H9 (cell line): ENCODE measurements at regions not wholly inside any gene's neighbourhood (a gene's known extent, or its start where the extent isn't known, plus 50 kb on each side); places are given as distances from the start of the nearest gene placed in this dataset.
A peak's percentile ranks its signal among the peaks of the same experiment; 100 is the strongest.

Experiments
- DNase-seq: peaks from one replicate; pipeline ENCODE4 v3.0.0-alpha.2; 2017
- H2AFZ ChIP-seq: one replicate; pipeline ENCODE4 v1.6.1; 2013; ENCODE audit warnings: mild to moderate bottlenecking, low read length, control low read depth, moderate library complexity
- H2AK5ac ChIP-seq: 2 replicates; pipeline ENCODE4 v1.6.1; 2013; ENCODE audit warnings: low read length, control low read depth, mixed read lengths; ENCODE audit not compliant: insufficient read length
- H2BK120ac ChIP-seq: one replicate; pipeline ENCODE4 v1.6.1; 2013; ENCODE audit warnings: low read depth, mild to moderate bottlenecking, low read length, control low read depth, inconsistent platforms; ENCODE audit not compliant: poor library complexity, severe bottlenecking
- H2BK12ac ChIP-seq: 2 replicates; pipeline ENCODE4 v1.6.1; 2013; ENCODE audit warnings: low read length, control low read depth, mixed read lengths, low read depth; ENCODE audit not compliant: insufficient read length
- H2BK15ac ChIP-seq: 2 replicates; pipeline ENCODE4 v1.6.1; 2013; ENCODE audit warnings: low read depth, low read length, control low read depth
- H2BK20ac ChIP-seq: one replicate; pipeline ENCODE4 v1.6.1; 2013; ENCODE audit warnings: low read depth, mild to moderate bottlenecking, low read length, control low read depth, inconsistent platforms; ENCODE audit not compliant: poor library complexity, severe bottlenecking
- H2BK5ac ChIP-seq: 2 replicates; pipeline ENCODE4 v1.6.1; 2013; ENCODE audit warnings: low read length, control low read depth, mixed read lengths; ENCODE audit not compliant: insufficient read length
- H3K14ac ChIP-seq: 2 replicates; pipeline ENCODE4 v1.6.1; 2013; ENCODE audit warnings: low read length, control low read depth; ENCODE audit not compliant: insufficient read depth
- H3K18ac ChIP-seq: 2 replicates; pipeline ENCODE4 v1.6.1; 2013; ENCODE audit warnings: low read depth, mild to moderate bottlenecking, mixed read lengths, low read length, control low read depth; ENCODE audit not compliant: insufficient read length
- H3K23ac ChIP-seq: 2 replicates; pipeline ENCODE4 v1.6.1; 2013; ENCODE audit warnings: low read length, control low read depth, mixed read lengths, low read depth; ENCODE audit not compliant: insufficient read length
- H3K23me2 ChIP-seq: 2 replicates; pipeline ENCODE4 v1.6.1; 2013; ENCODE audit warnings: low read depth, mild to moderate bottlenecking, mixed read lengths, low read length, control low read depth; ENCODE audit not compliant: insufficient read length, poor library complexity, severe bottlenecking
- H3K27ac ChIP-seq: 2 replicates; pipeline ENCODE4 v1.5.1; 2013; ENCODE audit warnings: low read length, control low read depth, mixed read lengths, low read depth; ENCODE audit not compliant: insufficient read length
- H3K27me3 ChIP-seq: 2 replicates; pipeline ENCODE4 v1.6.1; 2013; ENCODE audit warnings: low read length, control low read depth, inconsistent platforms; ENCODE audit not compliant: insufficient read depth
- H3K4ac ChIP-seq: 2 replicates; pipeline ENCODE4 v1.6.1; 2013; ENCODE audit warnings: low read depth, mild to moderate bottlenecking, control low read depth, inconsistent platforms, low read length, moderate library complexity
- H3K4me1 ChIP-seq: 2 replicates; pipeline ENCODE4 v1.6.1; 2013; ENCODE audit warnings: low read length, control low read depth, inconsistent platforms; ENCODE audit not compliant: insufficient read depth
- H3K4me2 ChIP-seq: 2 replicates; pipeline ENCODE4 v1.6.1; 2013; ENCODE audit warnings: low read length, control low read depth, mixed read lengths; ENCODE audit not compliant: insufficient read length, insufficient read depth
- H3K56ac ChIP-seq: 2 replicates; pipeline ENCODE4 v1.6.1; 2013; ENCODE audit warnings: low read depth, mild to moderate bottlenecking, mixed read lengths, low read length, control low read depth; ENCODE audit not compliant: insufficient read length
- H3K79me1 ChIP-seq: 2 replicates; pipeline ENCODE4 v1.6.1; 2013; ENCODE audit warnings: low read depth, mild to moderate bottlenecking, moderate library complexity, low read length, control low read depth, inconsistent platforms; ENCODE audit not compliant: insufficient read depth, poor library complexity, severe bottlenecking
- H3K79me2 ChIP-seq: 2 replicates; pipeline ENCODE4 v1.6.1; 2013; ENCODE audit warnings: low read length, control low read depth, inconsistent platforms; ENCODE audit not compliant: insufficient read depth
- H3K9ac ChIP-seq: 2 replicates; pipeline ENCODE4 v1.6.1; 2013; ENCODE audit warnings: low read length, control low read depth, mixed read lengths; ENCODE audit not compliant: insufficient read length; ENCODE audit errors: extremely low read depth
- H3K9me3 ChIP-seq: one replicate; pipeline ENCODE4 v1.6.1; 2013; ENCODE audit warnings: low read depth, low read length, inconsistent platforms; ENCODE audit not compliant: control insufficient read depth
- H3T11ph ChIP-seq: one replicate; pipeline ENCODE4 v1.6.1; 2013; ENCODE audit warnings: mild to moderate bottlenecking, low read length, control low read depth, inconsistent platforms
- H4K20me1 ChIP-seq: one replicate; pipeline ENCODE4 v1.6.1; 2013; ENCODE audit not compliant: control insufficient read depth, insufficient read length, insufficient read depth
- H4K5ac ChIP-seq: 2 replicates; pipeline ENCODE4 v1.6.1; 2013; ENCODE audit warnings: low read depth, mild to moderate bottlenecking, mixed read lengths, low read length, control low read depth; ENCODE audit not compliant: insufficient read length
- H4K8ac ChIP-seq: replicated peaks from 2 replicates; pipeline ENCODE4 v1.6.1; 2013; ENCODE audit warnings: low read length, control low read depth, mixed read lengths, low read depth; ENCODE audit not compliant: insufficient read length
- H4K91ac ChIP-seq: 2 replicates; pipeline ENCODE4 v1.6.1; 2013; ENCODE audit warnings: low read depth, mild to moderate bottlenecking, moderate library complexity, mixed read lengths, low read length, control low read depth; ENCODE audit not compliant: insufficient read length
- H3K27ac Mint-ChIP-seq, 3 experiments: 2 replicates in 2 of 3; 3 replicates in 1 of 3; pipeline ENCODE4 v1.8.0; 2020 to 2021; ENCODE audit warnings: mixed read lengths in 3 of 3, mild to moderate bottlenecking in 1 of 3, moderate library complexity in 1 of 3
- H3K27me3 Mint-ChIP-seq: 2 replicates; pipeline ENCODE4 v1.8.0; 2021; ENCODE audit warnings: low read depth, mild to moderate bottlenecking, moderate library complexity, mixed read lengths
- H3K36me3 Mint-ChIP-seq, 3 experiments: 2 replicates in 2 of 3; 3 replicates in 1 of 3; pipeline ENCODE4 v1.8.0; 2020 to 2021; ENCODE audit warnings: low read depth in 3 of 3, mixed read lengths in 3 of 3; ENCODE audit not compliant: insufficient read depth in 1 of 3
- H3K4me1 Mint-ChIP-seq, 2 experiments: 2 replicates each; pipeline ENCODE4 v1.8.0; 2020; ENCODE audit warnings: mixed read lengths in 2 of 2
- H3K4me3 Mint-ChIP-seq, 2 experiments: 2 replicates in 1 of 2; 3 replicates in 1 of 2; pipeline ENCODE4 v1.8.0; 2020 to 2021; ENCODE audit warnings: mild to moderate bottlenecking in 2 of 2, mixed read lengths in 2 of 2, moderate library complexity in 1 of 2
- H3K9me3 Mint-ChIP-seq, 2 experiments: 2 replicates in 1 of 2; 3 replicates in 1 of 2; pipeline ENCODE4 v1.8.0; 2020; ENCODE audit warnings: mild to moderate bottlenecking in 2 of 2, mixed read lengths in 2 of 2, moderate library complexity in 1 of 2
- WGBS: extraction: QIAGEN DNeasy Blood & Tissue Kit; methylation state at CpG from one replicate; pipeline ENCODE4 v1.1.7; 2013; ENCODE audit warnings: missing lambda C conversion rate, low lambda C conversion rate, mixed read lengths; ENCODE audit not compliant: insufficient read length; ENCODE audit errors: extremely low coverage; 5-methylcytosine and 5-hydroxymethylcytosine counted together
- TF ChIP-seq, protein P1 (sequence below): fragments of 200-600 bp; sonication (generic); conservative IDR thresholded peaks from 3 replicates; pipeline ENCODE4 v1.8.0; 2021; ENCODE audit warnings: antibody characterized with exemption, mild to moderate bottlenecking

DNA sequence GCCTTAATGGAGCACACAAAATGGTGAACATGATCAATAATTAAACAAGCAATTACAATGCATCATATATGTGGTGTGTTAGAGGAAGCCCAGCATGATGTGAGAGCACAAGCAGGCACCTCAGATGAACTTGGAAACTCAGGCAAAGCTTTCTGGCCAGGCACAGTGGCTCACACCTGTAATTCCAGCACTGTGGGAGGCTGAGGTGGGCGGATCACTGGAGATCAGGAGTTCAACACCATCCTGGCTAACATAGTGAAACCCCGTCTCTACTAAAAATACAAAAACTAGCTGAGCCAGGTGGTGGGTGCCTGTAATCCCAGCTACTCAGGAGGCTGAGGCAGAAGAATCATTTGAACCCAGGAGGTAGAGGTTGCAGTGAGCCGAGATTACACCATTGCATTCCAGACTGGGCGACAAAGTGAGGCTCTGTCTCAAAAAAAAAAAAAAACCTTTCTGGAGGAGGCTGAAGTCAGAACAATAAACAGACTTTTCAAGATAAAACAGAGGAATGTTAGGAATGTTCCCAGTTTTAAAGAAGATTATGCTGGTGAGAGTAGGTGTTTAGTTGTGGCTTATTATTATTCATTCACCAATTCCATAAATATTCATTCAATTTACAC lies 159.4 kb downstream of the CEMIP2 start:
- Mint-ChIP-seq H3K36me3 (peaks cover 5 to 21% (median 12%) of the 10 kb centered on the region in 3 experiments; a peak in 6 of 7 replicates), H3K27ac (peak overlapping the region; percentile 70 to 97 (median 95)), H3K4me1 (peaks cover 18 to 22% of the 10 kb centered on the region in 2 experiments), H3K27me3 (no peaks in the 10 kb centered on the region), H3K9me3 (peaks cover 18 to 20% of the 10 kb centered on the region in 2 experiments), H3K4me3 (peak overlapping the region in 1 of 2 experiments; percentile 26; a peak in 3 of 5 replicates)
- peak overlapping the region; percentile 30 for H3K27ac ChIP-seq
- H3K23ac ChIP-seq: no peak overlapping the region
- no peaks in the 10 kb centered on the region for H4K20me1 ChIP-seq
- H2AK5ac ChIP-seq: no peak overlapping the region
- TF ChIP-seq, protein P1, sequence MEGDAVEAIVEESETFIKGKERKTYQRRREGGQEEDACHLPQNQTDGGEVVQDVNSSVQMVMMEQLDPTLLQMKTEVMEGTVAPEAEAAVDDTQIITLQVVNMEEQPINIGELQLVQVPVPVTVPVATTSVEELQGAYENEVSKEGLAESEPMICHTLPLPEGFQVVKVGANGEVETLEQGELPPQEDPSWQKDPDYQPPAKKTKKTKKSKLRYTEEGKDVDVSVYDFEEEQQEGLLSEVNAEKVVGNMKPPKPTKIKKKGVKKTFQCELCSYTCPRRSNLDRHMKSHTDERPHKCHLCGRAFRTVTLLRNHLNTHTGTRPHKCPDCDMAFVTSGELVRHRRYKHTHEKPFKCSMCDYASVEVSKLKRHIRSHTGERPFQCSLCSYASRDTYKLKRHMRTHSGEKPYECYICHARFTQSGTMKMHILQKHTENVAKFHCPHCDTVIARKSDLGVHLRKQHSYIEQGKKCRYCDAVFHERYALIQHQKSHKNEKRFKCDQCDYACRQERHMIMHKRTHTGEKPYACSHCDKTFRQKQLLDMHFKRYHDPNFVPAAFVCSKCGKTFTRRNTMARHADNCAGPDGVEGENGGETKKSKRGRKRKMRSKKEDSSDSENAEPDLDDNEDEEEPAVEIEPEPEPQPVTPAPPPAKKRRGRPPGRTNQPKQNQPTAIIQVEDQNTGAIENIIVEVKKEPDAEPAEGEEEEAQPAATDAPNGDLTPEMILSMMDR: no peak
- no peak overlapping the region for H3K14ac ChIP-seq
- no peak overlapping the region for H3K9ac ChIP-seq
- H4K91ac ChIP-seq: no peak overlapping the region
- H2BK12ac ChIP-seq: no peak overlapping the region
- peaks cover 5% of the 10 kb centered on the region; the same call in 1 of the 2 replicates for H3K4me1 ChIP-seq
- no peak overlapping the region for H2AFZ ChIP-seq
- no CpG with 5 or more reads among the region's 4 CpGs for WGBS
- no peak overlapping the region for H2BK120ac ChIP-seq
- H3K18ac ChIP-seq: no peak overlapping the region
- H3K79me2 ChIP-seq: no peaks in the 10 kb centered on the region
- H3K9me3 ChIP-seq: no peaks in the 10 kb centered on the region
- no peak overlapping the region for H3K56ac ChIP-seq
- H3K4me2 ChIP-seq: no peak overlapping the region
- no peak overlapping the region for H4K8ac ChIP-seq
- no peak overlapping the region for H3K4ac ChIP-seq
- no peak overlapping the region for H3T11ph ChIP-seq
- H3K27me3 ChIP-seq: no peaks in the 10 kb centered on the region
- peak; percentile 45 for DNase-seq
- no peaks in the 10 kb centered on the region for H3K79me1 ChIP-seq
- H2BK15ac ChIP-seq: no peak overlapping the region
- H2BK5ac ChIP-seq: no peak overlapping the region
- H4K5ac ChIP-seq: no peak overlapping the region
- H2BK20ac ChIP-seq: no peak overlapping the region
- no peaks in the 10 kb centered on the region for H3K23me2 ChIP-seq
